ENCODE measurements at regions not wholly inside any gene's neighbourhood (a gene's known extent, or its start where the extent isn't known, plus 50 kb on each side); places are given as distances from the start of the nearest gene placed in this dataset.
"Not testable (repeated sequence)": the region's sequence is repeated elsewhere in the genome, so short reads cannot be mapped to it uniquely, and the experiment has no call there.

GRCh38 chr13:59407251-59407650, 756.5 kb downstream of the DIAPH3 start:
- H3K36me3 Mint-ChIP-seq (ENCODE audit: low read depth); intact Hi-C loops (cut with micrococcal nuclease); H3K27me3 Mint-ChIP-seq (ENCODE audit: low read depth); H3K4me3 Mint-ChIP-seq (ENCODE audit: low read depth); H3K27ac Mint-ChIP-seq; H3K4me1 Mint-ChIP-seq (ENCODE audit: low read depth); DNase-seq (ENCODE audit: low spot score): not testable (repeated sequence)
- peaks cover 32% of the 10 kb centered on the region for H3K9me3 Mint-ChIP-seq

DNA sequence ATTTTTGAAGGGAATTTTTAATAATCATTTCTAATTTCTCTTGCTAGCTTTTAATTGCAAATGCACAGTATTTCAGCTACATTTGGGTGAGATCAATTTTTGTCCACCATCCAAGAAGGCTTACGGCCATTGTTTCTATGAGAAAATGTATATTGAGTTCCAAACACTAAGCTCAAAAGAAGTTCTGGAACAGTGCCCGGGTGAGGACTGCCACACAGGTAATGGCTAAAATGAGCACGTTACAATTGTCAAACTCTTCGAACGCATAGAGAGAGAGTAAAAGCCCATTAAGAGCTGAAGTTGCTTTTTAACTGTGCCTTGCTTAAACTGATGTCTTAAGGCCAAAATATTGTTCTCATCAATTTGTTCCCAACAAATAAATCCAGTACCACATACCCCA, 755.0 kb downstream of the DIAPH3 start:
- no peaks in the 10 kb centered on the region for H3K36me3 Mint-ChIP-seq (ENCODE audit: low read depth)
- H3K4me1 Mint-ChIP-seq (ENCODE audit: low read depth): no peaks in the 10 kb centered on the region
- intact Hi-C loops (cut with micrococcal nuclease): no loop called here
- H3K9me3 Mint-ChIP-seq: peaks cover 26% of the 10 kb centered on the region
- DNase-seq (ENCODE audit: low spot score): no peak
- no peak overlapping the region for H3K27ac Mint-ChIP-seq
- no peaks in the 10 kb centered on the region for H3K27me3 Mint-ChIP-seq (ENCODE audit: low read depth)
- H3K4me3 Mint-ChIP-seq (ENCODE audit: low read depth): no peak overlapping the region

- Mint-ChIP-seq H3K4me1 (ENCODE audit: low read depth) (no peaks in the 10 kb centered on the region), H3K36me3 (ENCODE audit: low read depth) (no peaks in the 10 kb centered on the region), H3K9me3 (peaks cover 24% of the 10 kb centered on the region), H3K27me3 (ENCODE audit: low read depth) (no peaks in the 10 kb centered on the region), H3K27ac (no peak overlapping the region), H3K4me3 (ENCODE audit: low read depth) (no peak overlapping the region)
- no peak for DNase-seq (ENCODE audit: low spot score)
- intact Hi-C loops (cut with micrococcal nuclease): no loop called here
These were observed 754.5 kb downstream of the DIAPH3 start for GRCh38 chr13:59409211-59409610.

DNA sequence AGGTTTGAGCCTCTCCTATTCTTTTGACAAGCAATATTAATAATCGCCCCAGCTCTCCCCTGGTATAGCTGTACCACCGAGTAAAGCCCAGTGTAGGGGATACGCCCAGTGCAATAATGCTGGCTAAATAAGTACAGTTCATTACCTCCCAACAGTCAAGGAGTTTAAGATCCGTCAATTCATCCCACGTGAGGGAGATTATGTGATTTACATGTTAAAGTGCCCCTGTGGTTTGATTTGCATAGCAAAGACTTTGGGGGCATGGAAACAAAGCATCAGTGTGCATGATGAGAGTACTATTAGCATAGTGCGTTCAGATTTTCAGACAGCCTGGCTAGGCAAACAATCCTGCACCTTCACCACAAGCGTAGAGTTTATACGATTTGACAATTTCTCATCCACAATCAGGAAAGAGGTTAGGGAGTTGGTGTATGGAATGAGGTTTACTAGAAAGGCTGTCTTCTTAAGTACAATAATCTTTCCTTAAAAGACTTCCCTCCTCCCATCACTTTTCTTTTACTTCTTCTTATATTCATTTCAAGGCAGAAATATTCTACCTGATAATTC, 754.0 kb downstream of the DIAPH3 start:
- peaks cover 22% of the 10 kb centered on the region for H3K9me3 Mint-ChIP-seq
- intact Hi-C loops (cut with micrococcal nuclease): no loop called here
- H3K27ac Mint-ChIP-seq: no peak overlapping the region
- H3K36me3 Mint-ChIP-seq (ENCODE audit: low read depth): no peaks in the 10 kb centered on the region
- H3K4me3 Mint-ChIP-seq (ENCODE audit: low read depth): no peak overlapping the region
- no peaks in the 10 kb centered on the region for H3K4me1 Mint-ChIP-seq (ENCODE audit: low read depth)
- DNase-seq (ENCODE audit: low spot score): no peak
- H3K27me3 Mint-ChIP-seq (ENCODE audit: low read depth): no peaks in the 10 kb centered on the region

- intact Hi-C loops (cut with micrococcal nuclease): no loop called here
- no peaks in the 10 kb centered on the region for H3K27me3 Mint-ChIP-seq (ENCODE audit: low read depth)
- H3K27ac Mint-ChIP-seq: no peak overlapping the region
- H3K36me3 Mint-ChIP-seq (ENCODE audit: low read depth): no peaks in the 10 kb centered on the region
- DNase-seq (ENCODE audit: low spot score): no peak
- H3K4me1 Mint-ChIP-seq (ENCODE audit: low read depth): no peaks in the 10 kb centered on the region
- no peaks in the 10 kb centered on the region for H3K9me3 Mint-ChIP-seq
- H3K4me3 Mint-ChIP-seq (ENCODE audit: low read depth): no peak overlapping the region
These were observed 750.6 kb downstream of the DIAPH3 start for GRCh38 chr13:59413126-59413525.

DNA sequence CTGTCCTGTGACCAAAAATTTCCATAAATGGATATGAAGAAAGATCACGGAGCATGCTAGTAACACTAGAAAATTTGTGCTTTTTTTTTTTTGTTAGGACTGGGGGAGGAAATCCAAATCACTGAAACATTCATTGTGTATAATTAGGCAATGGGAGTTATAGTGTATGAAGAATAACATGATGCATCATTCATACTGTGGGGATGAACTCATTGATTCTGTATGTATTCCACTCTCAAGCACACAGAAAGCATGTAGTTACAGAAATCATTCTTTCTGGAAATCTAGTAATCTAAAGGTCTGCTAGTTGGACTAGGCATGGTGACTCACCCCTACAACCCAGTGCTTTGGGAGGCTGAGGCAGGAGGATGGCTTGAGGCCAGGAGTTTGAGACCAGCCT, 749.7 kb downstream of the DIAPH3 start:
- Mint-ChIP-seq H3K4me1 (ENCODE audit: low read depth) (no peaks in the 10 kb centered on the region), H3K4me3 (ENCODE audit: low read depth) (no peak overlapping the region), H3K27me3 (ENCODE audit: low read depth) (no peaks in the 10 kb centered on the region), H3K27ac (no peak overlapping the region), H3K9me3 (no peaks in the 10 kb centered on the region), H3K36me3 (ENCODE audit: low read depth) (no peaks in the 10 kb centered on the region)
- no peak for DNase-seq (ENCODE audit: low spot score)
- intact Hi-C loops (cut with micrococcal nuclease): no loop called here

- Mint-ChIP-seq H3K27ac (no peak overlapping the region), H3K4me1 (ENCODE audit: low read depth) (no peaks in the 10 kb centered on the region), H3K9me3 (no peaks in the 10 kb centered on the region), H3K27me3 (ENCODE audit: low read depth) (no peaks in the 10 kb centered on the region), H3K4me3 (ENCODE audit: low read depth) (no peak overlapping the region), H3K36me3 (ENCODE audit: low read depth) (no peaks in the 10 kb centered on the region)
- no peak for DNase-seq (ENCODE audit: low spot score)
- intact Hi-C loops (cut with micrococcal nuclease): no loop called here
These were observed 748.2 kb downstream of the DIAPH3 start for GRCh38 chr13:59415498-59415897.

GRCh38 chr13:59416561-59416960, 747.2 kb downstream of the DIAPH3 start:
- no peaks in the 10 kb centered on the region for H3K9me3 Mint-ChIP-seq
- DNase-seq (ENCODE audit: low spot score): no peak
- H3K27me3 Mint-ChIP-seq (ENCODE audit: low read depth): no peaks in the 10 kb centered on the region
- H3K4me3 Mint-ChIP-seq (ENCODE audit: low read depth): no peak overlapping the region
- intact Hi-C loops (cut with micrococcal nuclease): no loop called here
- no peaks in the 10 kb centered on the region for H3K36me3 Mint-ChIP-seq (ENCODE audit: low read depth)
- H3K27ac Mint-ChIP-seq: no peak overlapping the region
- H3K4me1 Mint-ChIP-seq (ENCODE audit: low read depth): no peaks in the 10 kb centered on the region

DNA sequence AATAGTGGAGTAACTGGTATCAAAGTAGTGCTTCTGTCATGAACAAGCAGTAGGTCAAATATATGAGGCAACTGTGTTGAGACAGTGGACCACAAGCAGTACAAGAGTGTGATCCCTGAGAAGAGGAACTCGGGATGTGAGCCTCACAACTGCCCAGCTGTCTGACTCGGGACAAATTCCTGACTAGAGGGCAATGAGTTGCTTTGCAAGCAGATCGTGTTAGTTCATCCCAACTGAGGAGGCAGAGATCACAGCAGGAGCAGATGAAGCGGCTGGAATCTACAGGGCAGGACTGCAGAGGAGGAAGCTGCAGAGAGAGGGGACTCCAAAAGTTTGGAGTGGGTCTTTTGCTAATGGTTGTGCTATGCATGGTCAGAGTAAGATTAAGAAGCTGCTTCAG, 741.1 kb downstream of the DIAPH3 start:
- H3K27ac Mint-ChIP-seq: no peak overlapping the region
- no peaks in the 10 kb centered on the region for H3K36me3 Mint-ChIP-seq (ENCODE audit: low read depth)
- H3K27me3 Mint-ChIP-seq (ENCODE audit: low read depth): no peaks in the 10 kb centered on the region
- no peak for DNase-seq (ENCODE audit: low spot score)
- intact Hi-C loops (cut with micrococcal nuclease): no loop called here
- no peaks in the 10 kb centered on the region for H3K4me1 Mint-ChIP-seq (ENCODE audit: low read depth)
- H3K9me3 Mint-ChIP-seq: no peaks in the 10 kb centered on the region
- no peak overlapping the region for H3K4me3 Mint-ChIP-seq (ENCODE audit: low read depth)

GRCh38 chr13:59423708-59424340, 739.9 kb downstream of the DIAPH3 start:
- intact Hi-C loops (cut with micrococcal nuclease): no loop called here
- no peaks in the 10 kb centered on the region for H3K27me3 Mint-ChIP-seq (ENCODE audit: low read depth)
- H3K9me3 Mint-ChIP-seq: no peaks in the 10 kb centered on the region
- no peaks in the 10 kb centered on the region for H3K4me1 Mint-ChIP-seq (ENCODE audit: low read depth)
- no peak overlapping the region for H3K4me3 Mint-ChIP-seq (ENCODE audit: low read depth)
- DNase-seq (ENCODE audit: low spot score): no peak
- no peak overlapping the region for H3K27ac Mint-ChIP-seq
- H3K36me3 Mint-ChIP-seq (ENCODE audit: low read depth): no peaks in the 10 kb centered on the region

GRCh38 chr13:59424661-59425060, 739.1 kb downstream of the DIAPH3 start:
- Mint-ChIP-seq H3K27ac (no peak overlapping the region), H3K9me3 (no peaks in the 10 kb centered on the region), H3K27me3 (ENCODE audit: low read depth) (no peaks in the 10 kb centered on the region), H3K36me3 (ENCODE audit: low read depth) (no peaks in the 10 kb centered on the region), H3K4me3 (ENCODE audit: low read depth) (no peak overlapping the region), H3K4me1 (ENCODE audit: low read depth) (no peaks in the 10 kb centered on the region)
- intact Hi-C loops (cut with micrococcal nuclease): no loop called here
- DNase-seq (ENCODE audit: low spot score): no peak

- Mint-ChIP-seq H3K4me1 (ENCODE audit: low read depth) (no peaks in the 10 kb centered on the region), H3K9me3 (no peaks in the 10 kb centered on the region), H3K36me3 (ENCODE audit: low read depth) (no peaks in the 10 kb centered on the region), H3K27ac (no peak overlapping the region), H3K27me3 (ENCODE audit: low read depth) (no peaks in the 10 kb centered on the region), H3K4me3 (ENCODE audit: low read depth) (no peak overlapping the region)
- DNase-seq (ENCODE audit: low spot score): no peak
- intact Hi-C loops (cut with micrococcal nuclease): no loop called here
These were observed 738.5 kb downstream of the DIAPH3 start for GRCh38 chr13:59425211-59425741.

- H3K27me3 Mint-ChIP-seq (ENCODE audit: low read depth): no peaks in the 10 kb centered on the region
- intact Hi-C loops (cut with micrococcal nuclease): no loop called here
- no peak overlapping the region for H3K4me3 Mint-ChIP-seq (ENCODE audit: low read depth)
- no peaks in the 10 kb centered on the region for H3K36me3 Mint-ChIP-seq (ENCODE audit: low read depth)
- no peak for DNase-seq (ENCODE audit: low spot score)
- H3K4me1 Mint-ChIP-seq (ENCODE audit: low read depth): no peaks in the 10 kb centered on the region
- H3K9me3 Mint-ChIP-seq: peaks cover 17% of the 10 kb centered on the region
- H3K27ac Mint-ChIP-seq: no peak overlapping the region
These were observed 728.7 kb downstream of the DIAPH3 start for GRCh38 chr13:59435024-59435423.

All from activated T-helper 2 cell treated with anti-CD3 and anti-CD28 coated beads, Interferon-gamma antibody, Interleukin-2, Interleukin-4, amounts not matched to agents 10 μg/mL and 5 μg/mL and 100 μg/mL, durations not matched to agents 14 hours and 24 hours and 36 hours (primary cell).